SK-N-SH treated with all-trans-retinoic acid at 6 μM for 48 hours (cell line): ENCODE measurements at regions not wholly inside any gene's neighbourhood (a gene's known extent, or its start where the extent isn't known, plus 50 kb on each side); places are given as distances from the start of the nearest gene placed in this dataset.

Experiments
- ATAC-seq: fragments of 200-7000 bp; cut with Tn5 transposase; 3 replicates; pipeline ENCODE4 v1.9.1; 2020; ENCODE audit warnings: mild to moderate bottlenecking, moderate library complexity
- ARNTL ChIP-seq: fragments of 450-650 bp; formaldehyde crosslinking; IDR thresholded peaks from 2 replicates; pipeline ENCODE4 v1.5.0; 2020; ENCODE audit warnings: low read depth, mild to moderate bottlenecking, moderate library complexity, borderline replicate concordance
- BACH2 ChIP-seq: fragments of 250-450 bp; sonication (Bioruptor Pico); IDR thresholded peaks from 2 replicates; pipeline ENCODE4 v1.9.0; 2021; ENCODE audit warnings: mild to moderate bottlenecking, borderline replicate concordance
- CSDC2 ChIP-seq: fragments of 250-450 bp; sonication (Bioruptor Pico); IDR thresholded peaks from 2 replicates; pipeline ENCODE4 v1.5.0; 2020; ENCODE audit warnings: mild to moderate bottlenecking, moderate library complexity
- ESRRG ChIP-seq: fragments of 250-450 bp; sonication (Bioruptor Pico); IDR thresholded peaks from 2 replicates; pipeline ENCODE4 v1.6.1; 2021; ENCODE audit warnings: mild to moderate bottlenecking
- GLIS3 ChIP-seq: fragments of 250-450 bp; sonication (Bioruptor Pico); IDR thresholded peaks from 2 replicates; pipeline ENCODE4 v1.5.0; 2020; ENCODE audit warnings: mild to moderate bottlenecking, moderate library complexity
- ISL1 ChIP-seq: fragments of 250-450 bp; sonication (Bioruptor Pico); IDR thresholded peaks from 2 replicates; pipeline ENCODE4 v2.1.2; 2022; ENCODE audit warnings: mild to moderate bottlenecking, moderate library complexity
- OSR1 ChIP-seq: fragments of 250-450 bp; sonication (Bioruptor Pico); IDR thresholded peaks from 2 replicates; pipeline ENCODE4 v1.8.0; 2022; ENCODE audit warnings: moderate library complexity, mild to moderate bottlenecking, inconsistent platforms
- POU6F1 ChIP-seq: fragments of 250-450 bp; sonication (Bioruptor Pico); IDR thresholded peaks from 2 replicates; pipeline ENCODE4 v1.8.0; 2021; ENCODE audit warnings: low read depth, mild to moderate bottlenecking, moderate library complexity, borderline replicate concordance
- PPARA ChIP-seq: fragments of 250-450 bp; sonication (Bioruptor Pico); IDR thresholded peaks from 2 replicates; pipeline ENCODE4 v1.5.0; 2020; ENCODE audit warnings: mild to moderate bottlenecking, borderline replicate concordance
- RARB ChIP-seq: fragments of 250-450 bp; sonication (Bioruptor Pico); IDR thresholded peaks from 2 replicates; pipeline ENCODE4 v1.8.0; 2021; ENCODE audit warnings: mild to moderate bottlenecking, moderate library complexity
- SNAI2 ChIP-seq: fragments of 250-450 bp; sonication (Bioruptor Pico); IDR thresholded peaks from 2 replicates; pipeline ENCODE4 v1.5.0; 2020; ENCODE audit warnings: mild to moderate bottlenecking, moderate library complexity
- TCF4 ChIP-seq: fragments of 250-450 bp; sonication (Bioruptor Pico); IDR thresholded peaks from 2 replicates; pipeline ENCODE4 v1.8.0; 2021; ENCODE audit warnings: mild to moderate bottlenecking, moderate library complexity, borderline replicate concordance
- TOX ChIP-seq: fragments of 250-450 bp; sonication (Bioruptor Pico); IDR thresholded peaks from 2 replicates; pipeline ENCODE4 v1.8.0; 2021; ENCODE audit warnings: mild to moderate bottlenecking, moderate library complexity, borderline replicate concordance
- TSHZ2 ChIP-seq: fragments of 250-450 bp; sonication (Bioruptor Pico); IDR thresholded peaks from 2 replicates; pipeline ENCODE4 v1.5.0; 2020; ENCODE audit warnings: mild to moderate bottlenecking, moderate library complexity
- ZC3H10 ChIP-seq: fragments of 250-450 bp; sonication (Bioruptor Pico); IDR thresholded peaks from 2 replicates; pipeline ENCODE4 v1.5.1; 2021; ENCODE audit warnings: mild to moderate bottlenecking, moderate library complexity
- ZFP3 ChIP-seq: fragments of 250-450 bp; sonication (Bioruptor Pico); IDR thresholded peaks from 2 replicates; pipeline ENCODE4 v1.5.0; 2020; ENCODE audit warnings: mild to moderate bottlenecking, moderate library complexity
- ZFP30 ChIP-seq: fragments of 450-650 bp; formaldehyde crosslinking; IDR thresholded peaks from 2 replicates; pipeline ENCODE4 v1.5.0; 2022; ENCODE audit warnings: mild to moderate bottlenecking, moderate library complexity
- ZNF565 ChIP-seq: fragments of 450-650 bp; formaldehyde crosslinking; conservative IDR thresholded peaks from 2 replicates; pipeline ENCODE4 v1.5.0; 2020; ENCODE audit warnings: low read depth, mild to moderate bottlenecking, moderate library complexity
- ZNF70 ChIP-seq: fragments of 450-650 bp; formaldehyde crosslinking; IDR thresholded peaks from 2 replicates; pipeline ENCODE4 v1.5.0; 2020; ENCODE audit warnings: mild to moderate bottlenecking, moderate library complexity
- ZNF8 ChIP-seq: fragments of 450-650 bp; formaldehyde crosslinking; IDR thresholded peaks from 2 replicates; pipeline ENCODE4 v1.5.0; 2020; ENCODE audit warnings: mild to moderate bottlenecking, moderate library complexity
- TF ChIP-seq, protein P1 (sequence below): fragments of 250-450 bp; sonication (Bioruptor Pico); IDR thresholded peaks from 2 replicates; pipeline ENCODE4 v1.8.0; 2020; ENCODE audit warnings: mild to moderate bottlenecking, moderate library complexity, borderline replicate concordance
- TF ChIP-seq, protein P2 (sequence below): fragments of 250-450 bp; sonication (Bioruptor Pico); IDR thresholded peaks from 2 replicates; pipeline ENCODE4 v1.5.1; 2020; ENCODE audit warnings: low read depth, mild to moderate bottlenecking, moderate library complexity

DNA sequence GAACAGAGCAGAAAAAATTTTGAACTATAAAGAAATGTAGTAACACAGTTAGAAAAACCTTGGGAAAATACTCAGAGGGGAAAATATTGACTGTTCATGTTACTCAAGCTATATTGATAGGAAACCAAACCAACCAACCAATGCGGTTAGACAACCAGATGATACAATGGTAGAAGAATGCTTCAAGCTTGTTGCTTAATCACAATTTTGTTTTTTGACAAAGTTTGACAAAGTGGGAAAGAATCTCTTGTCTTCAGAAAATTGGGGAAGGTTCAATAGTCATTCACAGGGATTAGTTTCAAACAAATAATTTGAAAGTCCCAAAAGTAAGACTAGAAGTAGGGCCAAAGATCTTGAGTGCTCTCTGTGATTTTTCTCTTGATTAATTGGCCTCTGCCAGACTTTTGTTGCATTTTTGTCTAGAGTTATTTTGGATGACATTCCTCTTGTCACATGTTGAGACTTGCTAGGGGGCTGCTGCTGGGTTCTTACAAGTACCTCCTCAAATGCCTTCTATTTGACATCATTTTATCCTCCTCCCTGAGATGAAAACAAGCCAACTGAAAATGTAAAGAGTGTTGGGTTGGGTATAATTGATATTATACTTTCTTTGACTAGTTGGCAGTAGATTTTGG, 233.1 kb upstream of the PHYHIPL start:
- TF ChIP-seq ESRRG (CRISPR knock-in tag) (no peak), ZNF70 (CRISPR knock-in tag) (no peak), POU6F1 (CRISPR knock-in tag) (no peak), ZFP3 (CRISPR knock-in tag) (no peak), OSR1 (CRISPR knock-in tag) (no peak), CSDC2 (CRISPR knock-in tag) (no peak), ISL1 (no peak), ZNF565 (CRISPR knock-in tag) (no peak), TSHZ2 (CRISPR knock-in tag) (no peak), ZNF8 (no peak), PPARA (CRISPR knock-in tag) (no peak), BACH2 (no peak)
- TF ChIP-seq, protein P1, sequence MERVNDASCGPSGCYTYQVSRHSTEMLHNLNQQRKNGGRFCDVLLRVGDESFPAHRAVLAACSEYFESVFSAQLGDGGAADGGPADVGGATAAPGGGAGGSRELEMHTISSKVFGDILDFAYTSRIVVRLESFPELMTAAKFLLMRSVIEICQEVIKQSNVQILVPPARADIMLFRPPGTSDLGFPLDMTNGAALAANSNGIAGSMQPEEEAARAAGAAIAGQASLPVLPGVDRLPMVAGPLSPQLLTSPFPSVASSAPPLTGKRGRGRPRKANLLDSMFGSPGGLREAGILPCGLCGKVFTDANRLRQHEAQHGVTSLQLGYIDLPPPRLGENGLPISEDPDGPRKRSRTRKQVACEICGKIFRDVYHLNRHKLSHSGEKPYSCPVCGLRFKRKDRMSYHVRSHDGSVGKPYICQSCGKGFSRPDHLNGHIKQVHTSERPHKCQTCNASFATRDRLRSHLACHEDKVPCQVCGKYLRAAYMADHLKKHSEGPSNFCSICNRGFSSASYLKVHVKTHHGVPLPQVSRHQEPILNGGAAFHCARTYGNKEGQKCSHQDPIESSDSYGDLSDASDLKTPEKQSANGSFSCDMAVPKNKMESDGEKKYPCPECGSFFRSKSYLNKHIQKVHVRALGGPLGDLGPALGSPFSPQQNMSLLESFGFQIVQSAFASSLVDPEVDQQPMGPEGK (CRISPR knock-in tag): no peak
- TF ChIP-seq, protein P2, sequence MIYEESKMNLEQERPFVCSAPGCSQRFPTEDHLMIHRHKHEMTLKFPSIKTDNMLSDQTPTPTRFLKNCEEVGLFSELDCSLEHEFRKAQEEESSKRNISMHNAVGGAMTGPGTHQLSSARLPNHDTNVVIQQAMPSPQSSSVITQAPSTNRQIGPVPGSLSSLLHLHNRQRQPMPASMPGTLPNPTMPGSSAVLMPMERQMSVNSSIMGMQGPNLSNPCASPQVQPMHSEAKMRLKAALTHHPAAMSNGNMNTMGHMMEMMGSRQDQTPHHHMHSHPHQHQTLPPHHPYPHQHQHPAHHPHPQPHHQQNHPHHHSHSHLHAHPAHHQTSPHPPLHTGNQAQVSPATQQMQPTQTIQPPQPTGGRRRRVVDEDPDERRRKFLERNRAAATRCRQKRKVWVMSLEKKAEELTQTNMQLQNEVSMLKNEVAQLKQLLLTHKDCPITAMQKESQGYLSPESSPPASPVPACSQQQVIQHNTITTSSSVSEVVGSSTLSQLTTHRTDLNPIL: no peak
- no peak for ATAC-seq

DNA sequence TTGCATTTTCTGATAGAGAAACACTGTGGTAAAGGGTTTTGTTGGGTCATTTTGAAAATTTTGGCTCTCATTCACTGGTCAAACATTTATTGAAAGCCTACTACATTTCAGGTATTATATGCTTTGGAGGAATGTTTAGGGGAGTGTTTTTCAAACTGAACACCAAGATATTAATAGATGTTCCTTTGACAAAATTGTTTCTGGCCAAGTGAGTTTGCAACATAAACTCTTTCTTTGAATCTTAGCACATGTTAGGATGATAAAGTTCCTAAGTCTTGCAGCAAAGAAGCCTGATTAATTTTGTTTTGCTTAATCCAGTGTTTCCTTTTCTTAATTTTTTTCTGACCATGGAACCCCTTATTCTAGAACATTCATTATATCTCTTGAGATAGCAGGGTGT, 232.5 kb upstream of the PHYHIPL start:
- ATAC-seq: no peak
- no peak for TF ChIP-seq CSDC2 (CRISPR knock-in tag)
- TF ChIP-seq, protein P1 (CRISPR knock-in tag): no peak
- TF ChIP-seq ZNF70 (CRISPR knock-in tag): no peak
- no peak for TF ChIP-seq TOX
- no peak for TF ChIP-seq ZFP30 (CRISPR knock-in tag)
- TF ChIP-seq RARB (CRISPR knock-in tag): no peak
- TF ChIP-seq ZNF8: no peak
- no peak for TF ChIP-seq ARNTL (CRISPR knock-in tag)
- TF ChIP-seq GLIS3 (CRISPR knock-in tag): no peak
- no peak for TF ChIP-seq ESRRG (CRISPR knock-in tag)
- TF ChIP-seq, protein P2: no peak
- no peak for TF ChIP-seq ZC3H10 (CRISPR knock-in tag)
- no peak for TF ChIP-seq TCF4 (CRISPR knock-in tag)
- TF ChIP-seq ZFP3 (CRISPR knock-in tag): no peak
- no peak for TF ChIP-seq ISL1
- TF ChIP-seq SNAI2 (CRISPR knock-in tag): no peak
- TF ChIP-seq, all 23 proteins: peak for 0
